GM18502 (cell line): ENCODE measurements at regions not wholly inside any gene's neighbourhood (a gene's known extent, or its start where the extent isn't known, plus 50 kb on each side); places are given as distances from the start of the nearest gene placed in this dataset.
"Not testable (repeated sequence)": the region's sequence is repeated elsewhere in the genome, so short reads cannot be mapped to it uniquely, and the experiment has no call there.

Experiments
- ATAC-seq: cut with Tn5 transposase; IDR thresholded peaks from one replicate; pipeline ENCODE4 v1.9.1; 2021; ENCODE audit warnings: mild to moderate bottlenecking; ENCODE audit not compliant: unreplicated experiment, poor library complexity

GRCh38 chr4:20003836-20004558, 247.7 kb upstream of the SLIT2 start:
- not testable (repeated sequence) for ATAC-seq

- ATAC-seq, result no peak
Observed at GRCh38 chr4:19999775-20000414, 251.8 kb upstream of the SLIT2 start.

- ATAC-seq, result no peak
Observed at GRCh38 chr4:19999276-19999675, 252.4 kb upstream of the SLIT2 start.

- ATAC-seq, result no peak
Observed at GRCh38 chr4:19993242-19993641, 258.5 kb upstream of the SLIT2 start.

DNA sequence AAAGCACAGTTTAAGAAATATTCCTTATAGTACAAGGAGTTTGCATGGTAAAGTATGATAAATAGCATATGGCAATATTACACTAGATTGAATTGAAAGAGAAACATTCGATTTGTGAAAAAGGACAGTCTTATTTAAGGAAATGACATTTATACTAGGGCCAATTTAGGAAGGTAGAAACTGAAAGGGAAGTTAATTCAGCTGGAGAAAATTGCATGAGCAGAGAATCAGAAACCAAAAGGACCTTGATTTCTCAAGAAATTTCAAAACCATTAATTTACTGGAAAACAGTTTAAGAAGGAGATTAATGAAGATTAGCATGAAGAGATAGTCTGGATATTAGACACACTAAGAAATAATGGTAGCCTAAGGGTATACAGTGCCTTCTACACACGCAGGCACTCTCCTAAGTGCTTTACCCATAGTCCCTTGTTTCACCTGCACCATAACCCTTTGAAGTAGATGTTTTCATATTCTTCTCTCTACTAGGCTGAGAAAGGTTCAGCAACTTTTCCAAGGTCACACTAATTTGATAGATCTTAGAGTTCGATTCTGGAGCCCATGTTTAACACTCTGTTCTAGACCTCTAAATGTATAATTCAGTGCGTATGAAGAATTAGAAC, 259.1 kb upstream of the SLIT2 start:
- ATAC-seq, result no peak

DNA sequence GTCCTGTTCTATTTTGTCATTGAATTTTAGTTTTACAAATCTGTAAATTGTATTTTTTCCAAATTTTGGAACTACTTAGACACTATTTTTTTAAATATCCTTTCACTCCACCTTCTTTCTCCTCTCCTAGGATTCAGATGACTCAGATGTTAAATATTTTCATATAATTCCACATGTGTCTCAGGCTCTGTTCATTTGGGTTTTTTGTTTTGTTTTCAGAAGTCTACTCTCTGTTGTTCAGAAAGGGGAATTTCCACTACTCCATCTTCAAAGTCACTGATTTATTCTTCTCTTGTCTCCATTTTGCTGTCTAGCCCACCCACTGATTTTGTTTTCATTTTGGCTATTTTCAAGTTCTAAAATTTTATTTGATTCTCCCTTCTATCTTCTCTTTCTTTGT, 264.0 kb upstream of the SLIT2 start:
- no peak for ATAC-seq

- no peak for ATAC-seq
Observed at GRCh38 chr4:19983072-19983471, 268.6 kb upstream of the SLIT2 start.

- no peak for ATAC-seq
Observed at GRCh38 chr4:19982556-19982955, 269.1 kb upstream of the SLIT2 start.

GRCh38 chr4:19971829-19972228, 279.9 kb upstream of the SLIT2 start:
- no peak for ATAC-seq

GRCh38 chr4:19969492-19969891, 282.2 kb upstream of the SLIT2 start:
- no peak for ATAC-seq

DNA sequence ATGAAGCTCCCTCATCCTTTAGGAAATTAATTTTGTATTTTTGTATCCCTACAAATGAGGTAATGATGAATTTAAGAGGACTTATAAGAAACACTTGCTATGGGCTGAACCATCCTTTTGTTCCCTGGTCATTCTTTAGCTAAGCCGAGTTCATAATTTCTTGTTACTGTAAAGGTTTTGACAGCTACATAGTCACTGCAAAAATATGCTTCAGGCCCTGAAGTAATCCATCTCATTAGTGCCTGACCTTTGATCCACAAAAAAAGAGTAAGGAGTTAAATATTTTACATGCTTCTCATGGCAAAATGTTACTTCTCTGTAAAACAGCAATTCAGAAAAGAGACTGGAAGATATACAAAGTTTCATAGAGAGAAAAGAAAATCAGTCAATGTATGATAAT, 290.6 kb upstream of the SLIT2 start:
- ATAC-seq, result no peak

GRCh38 chr4:19958848-19959247, 292.9 kb upstream of the SLIT2 start:
- no peak for ATAC-seq

GRCh38 chr4:19947349-19947748, 304.4 kb upstream of the SLIT2 start:
- no peak for ATAC-seq

DNA sequence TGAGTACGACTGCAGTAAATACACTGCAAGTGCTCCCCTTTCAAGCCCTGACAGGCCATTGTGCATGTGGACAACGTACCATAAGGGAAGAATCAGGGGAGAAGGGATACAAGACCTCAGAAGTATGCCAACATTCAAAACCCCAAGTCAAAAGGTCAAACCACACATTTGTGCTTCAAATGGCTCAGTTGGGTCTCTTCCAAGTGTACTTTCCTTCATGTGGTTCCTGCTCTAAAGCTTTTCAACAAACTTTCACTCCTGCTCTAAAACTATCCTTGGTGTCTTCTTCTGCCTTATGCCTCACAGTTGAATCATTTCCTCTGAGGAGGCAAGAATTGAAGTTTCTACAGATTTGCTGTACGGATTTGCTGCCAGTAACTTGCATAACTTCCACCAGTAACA, 305.7 kb upstream of the SLIT2 start:
- no peak for ATAC-seq

GRCh38 chr4:19945501-19945900, 306.2 kb upstream of the SLIT2 start:
- no peak for ATAC-seq

DNA sequence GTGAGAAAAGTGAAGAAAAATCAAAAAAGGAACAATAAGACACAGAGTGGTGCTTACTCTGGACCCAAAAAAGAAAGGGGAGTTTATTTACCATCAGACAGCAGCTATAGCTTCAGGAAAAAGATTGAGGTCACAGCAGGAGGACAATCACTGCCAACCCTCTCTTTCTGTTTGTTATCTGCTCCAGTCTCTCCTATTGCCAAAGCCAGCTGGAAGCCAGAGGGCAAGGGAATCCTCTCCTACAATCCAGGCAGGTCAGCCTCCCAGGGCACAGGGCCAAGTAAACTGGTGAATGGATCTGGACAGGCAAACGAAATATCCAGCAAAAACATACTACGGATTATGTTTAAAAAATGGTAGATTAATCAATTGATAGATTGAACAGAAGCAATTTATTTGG, 306.9 kb upstream of the SLIT2 start:
- ATAC-seq, result no peak

DNA sequence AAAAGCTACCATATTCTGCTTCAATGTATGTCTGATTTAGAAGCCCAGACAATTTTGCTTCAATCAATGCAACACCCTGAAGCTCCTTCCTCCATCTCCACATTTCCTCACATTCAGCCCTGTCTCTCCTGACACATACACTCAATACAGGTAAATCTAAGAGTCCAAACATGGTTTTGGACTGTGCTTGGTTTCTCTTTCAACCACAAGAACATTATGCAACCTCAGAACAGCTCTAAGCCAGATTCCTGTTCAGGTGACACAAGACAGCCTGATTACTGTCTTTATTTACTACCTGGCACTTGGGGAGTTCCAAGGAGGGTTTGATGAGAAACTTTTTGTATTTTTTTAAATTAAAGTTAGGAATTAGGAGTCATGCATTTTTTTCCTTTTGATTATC, 307.5 kb upstream of the SLIT2 start:
- ATAC-seq, result no peak

DNA sequence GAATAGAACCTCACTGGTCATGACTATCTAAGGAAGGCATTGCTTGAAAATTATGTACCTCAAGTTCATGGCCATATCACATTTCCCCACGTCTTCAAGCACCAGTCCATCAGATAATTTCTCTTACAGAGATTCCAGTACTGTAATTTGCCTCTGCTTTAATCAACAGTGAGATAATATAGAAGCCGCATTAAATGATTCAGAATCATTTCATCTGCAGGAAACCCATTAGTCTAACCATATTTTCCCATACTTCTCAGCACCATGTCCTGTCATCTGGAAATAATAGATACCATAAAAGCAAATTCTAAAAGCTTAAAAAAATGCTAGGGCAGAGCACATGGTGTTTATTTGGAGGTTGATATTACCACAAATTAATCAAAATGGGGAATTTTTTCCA, 310.3 kb upstream of the SLIT2 start:
- ATAC-seq, result no peak

DNA sequence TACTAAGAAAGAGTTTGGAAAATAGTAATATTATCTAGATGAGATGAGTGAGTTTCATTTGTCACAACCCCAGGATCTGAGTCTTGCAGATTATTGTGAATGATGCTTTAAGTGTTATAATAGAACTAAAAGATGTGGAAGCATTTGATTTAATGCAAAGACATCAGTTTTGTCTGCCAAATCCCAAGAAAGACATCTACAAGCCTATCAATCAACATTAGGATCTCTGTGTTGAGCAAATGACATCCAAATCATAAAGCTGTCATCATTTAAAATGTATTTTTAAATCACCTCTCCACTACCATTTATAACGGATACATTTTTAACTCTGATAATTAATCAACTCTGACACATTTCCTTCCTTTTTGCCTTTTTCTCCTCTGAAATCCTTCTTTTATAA, 310.8 kb upstream of the SLIT2 start:
- ATAC-seq, result no peak

GRCh38 chr4:19936476-19936875, 315.2 kb upstream of the SLIT2 start:
- ATAC-seq, result no peak

GRCh38 chr4:19930742-19931141, 321.0 kb upstream of the SLIT2 start:
- ATAC-seq, result no peak

DNA sequence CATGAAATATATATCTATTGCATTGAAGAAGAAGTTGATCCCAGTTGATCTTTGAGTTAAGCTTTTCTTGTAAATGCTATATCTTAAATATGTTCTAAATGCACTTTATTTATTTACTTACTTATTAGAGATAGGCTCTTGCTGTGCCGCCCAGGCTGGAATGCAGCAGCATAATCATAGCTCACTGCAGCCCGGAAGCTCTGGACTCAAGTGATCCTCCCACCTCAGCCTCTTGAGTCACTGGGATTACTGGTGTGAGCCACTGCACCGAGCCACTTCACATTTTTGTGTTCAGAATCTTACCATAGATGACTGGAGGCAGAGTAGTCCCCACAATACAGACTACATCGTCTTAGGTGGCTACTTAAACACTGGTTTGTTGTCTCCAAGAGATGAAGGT, 324.3 kb upstream of the SLIT2 start:
- ATAC-seq, result no peak
